ENCODE measurements at regions not wholly inside any gene's neighbourhood (a gene's known extent, or its start where the extent isn't known, plus 50 kb on each side); places are given as distances from the start of the nearest gene placed in this dataset.
A peak's percentile ranks its signal among the peaks of the same experiment; 100 is the strongest.
"Not testable (repeated sequence)": the region's sequence is repeated elsewhere in the genome, so short reads cannot be mapped to it uniquely, and the experiment has no call there.

DNA sequence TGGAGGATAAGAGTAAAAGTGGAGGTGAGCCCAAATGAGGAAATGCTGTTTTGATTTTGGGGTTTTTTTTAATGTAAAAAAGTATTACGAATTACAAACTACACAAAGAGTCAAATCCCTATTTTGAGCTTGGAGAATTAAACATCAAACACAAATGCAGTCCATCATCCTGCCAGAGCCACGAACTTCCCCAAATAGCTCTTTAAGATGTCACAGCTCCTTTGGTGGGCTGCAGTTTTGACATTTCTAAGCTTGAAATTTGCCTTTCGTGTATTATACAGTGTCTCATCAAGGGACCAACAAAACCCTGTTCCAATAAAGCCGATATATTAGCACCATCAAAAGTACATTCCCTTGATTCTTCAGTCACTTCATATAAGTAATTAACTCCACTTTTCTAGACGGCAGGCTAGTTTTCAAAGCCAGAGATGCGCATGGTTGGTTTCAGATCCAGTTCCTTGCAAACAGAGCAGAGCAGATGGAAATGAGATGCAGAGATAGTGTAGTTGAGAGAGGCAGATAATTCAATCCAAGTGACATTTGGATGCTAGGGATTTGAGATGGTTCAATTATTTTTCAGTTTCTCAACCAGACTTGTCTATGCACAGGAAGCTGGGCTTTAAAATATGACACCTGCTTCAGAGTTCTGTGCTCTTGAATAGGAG, 580.9 kb downstream of the EDEM1 start:
- no peak for DNase-seq

DNA sequence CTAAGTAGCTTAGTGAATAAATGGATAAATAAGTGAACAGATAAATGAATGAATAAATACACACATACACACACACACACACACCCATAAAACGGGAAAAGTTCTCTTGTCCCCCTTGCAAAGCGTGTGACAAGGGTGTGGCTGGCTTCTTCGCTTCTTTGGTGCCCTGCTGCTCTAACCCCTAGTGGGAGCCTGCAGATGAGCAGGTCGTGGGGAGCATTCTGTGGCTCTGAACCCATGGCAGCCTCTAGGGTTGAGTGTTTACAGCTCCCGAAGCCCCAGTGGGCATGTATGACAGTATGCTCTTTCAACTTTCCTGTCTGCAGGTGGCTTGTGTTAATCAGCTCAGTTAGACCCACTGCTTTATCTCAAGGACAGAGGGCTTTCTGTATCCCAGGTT, 582.3 kb downstream of the EDEM1 start:
- no peak for DNase-seq

DNA sequence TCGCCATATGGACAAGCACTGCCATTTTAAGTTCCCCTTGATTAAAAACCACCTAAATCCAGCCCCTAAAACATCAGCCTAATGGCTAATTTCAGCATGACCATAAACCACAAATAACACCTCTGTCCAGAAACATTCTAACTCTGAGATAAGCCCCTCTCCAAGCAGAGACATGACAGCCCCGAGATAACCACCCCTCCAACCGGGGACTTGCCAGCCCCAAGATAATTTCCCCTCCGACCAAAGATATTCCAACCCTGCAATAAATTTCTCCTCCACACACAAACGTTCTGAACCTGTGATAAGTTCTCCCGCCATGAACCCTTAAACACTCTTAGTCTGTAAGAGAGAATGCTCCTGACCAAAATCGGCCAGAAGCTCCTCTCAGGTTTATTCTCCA, 586.8 kb downstream of the EDEM1 start:
- no peak for DNase-seq

DNA sequence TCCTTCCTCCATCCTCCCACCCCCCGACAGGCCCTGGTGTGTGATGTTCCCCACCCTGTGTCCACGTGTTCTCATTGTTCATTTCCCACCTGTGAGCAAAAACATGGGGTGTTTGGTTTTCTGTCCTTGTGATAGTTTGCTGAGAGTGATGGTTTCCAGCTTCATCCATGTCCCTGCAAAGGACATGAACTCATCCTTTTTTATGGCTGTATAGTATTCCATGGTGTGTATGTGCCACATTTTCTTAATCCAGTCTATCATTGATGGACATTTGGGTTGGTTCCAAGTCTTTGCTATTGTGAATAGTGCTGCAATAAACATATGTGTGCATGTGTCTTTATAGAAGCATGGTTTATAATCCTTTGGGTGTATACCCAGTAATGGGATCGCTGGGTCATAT, 587.6 kb downstream of the EDEM1 start:
- DNase-seq, result not testable (repeated sequence)

DNA sequence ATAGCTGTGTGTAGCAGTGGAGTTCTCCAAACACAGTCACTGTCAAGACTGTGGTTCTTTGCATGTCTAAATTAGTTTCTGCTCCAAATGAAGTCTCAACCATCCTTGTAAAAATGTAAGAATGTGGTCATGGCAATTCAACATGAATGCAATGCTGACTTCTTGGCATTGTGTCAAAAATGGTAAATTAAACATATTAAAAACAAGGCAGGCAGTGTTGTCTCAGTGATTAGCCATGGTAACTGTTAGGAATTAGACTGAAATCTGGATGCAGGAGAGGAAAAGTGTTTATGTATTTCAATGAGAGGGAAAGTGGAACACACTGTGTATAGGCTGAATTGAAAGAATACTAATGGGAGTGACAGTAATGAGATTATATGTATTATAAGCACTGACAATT, 597.2 kb downstream of the EDEM1 start:
- DNase-seq, result no peak

DNA sequence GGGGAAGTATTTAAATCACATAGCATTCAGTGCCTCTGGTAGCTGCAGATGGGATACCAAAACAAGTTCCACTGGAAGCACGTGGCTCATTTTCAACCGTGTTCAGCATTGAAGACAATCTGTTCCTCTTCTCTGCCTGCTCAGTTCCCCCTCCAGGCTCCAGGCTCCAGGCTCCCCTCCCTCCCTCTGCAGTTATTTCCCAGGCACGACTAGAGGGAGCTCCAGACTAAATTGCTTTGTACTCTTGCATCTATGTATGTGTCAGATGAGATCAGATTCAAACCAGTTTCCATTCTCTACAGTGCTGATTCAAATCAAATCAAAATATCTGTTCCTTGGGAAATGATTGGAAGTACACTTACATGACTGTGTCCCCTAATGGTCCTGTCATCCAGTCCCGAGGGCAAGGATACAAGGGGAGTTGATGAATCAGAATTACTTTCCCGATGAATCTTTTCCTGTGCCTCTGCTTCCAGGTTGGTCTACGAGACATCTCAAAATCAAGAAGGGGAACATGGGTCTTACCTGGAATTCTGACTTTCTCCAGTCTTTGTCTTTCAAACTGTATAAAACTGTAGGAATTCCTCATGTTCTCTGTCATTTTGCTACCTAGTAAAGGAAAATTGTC, 600.5 kb downstream of the EDEM1 start:
- DNase-seq, result peak; percentile 56

DNA sequence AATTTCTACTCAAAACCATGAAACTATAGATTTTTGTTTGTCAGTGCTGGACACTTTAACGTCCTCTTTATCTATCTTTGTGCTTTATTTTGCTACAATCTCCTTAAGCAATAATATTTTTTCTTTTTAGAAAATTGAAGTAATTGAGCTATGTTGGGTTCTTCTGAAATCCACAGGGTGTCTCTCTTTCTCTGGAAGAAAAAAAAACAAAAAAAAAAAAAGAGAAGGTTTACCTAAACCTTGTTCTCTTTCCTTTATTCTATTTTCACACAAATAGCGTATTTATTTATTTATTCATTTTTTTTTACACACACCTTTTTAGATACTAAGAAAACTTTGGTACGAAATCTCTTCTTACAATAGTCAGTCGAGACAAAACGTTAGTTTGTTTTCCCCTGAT, 601.0 kb downstream of the EDEM1 start:
- DNase-seq, result no peak

DNA sequence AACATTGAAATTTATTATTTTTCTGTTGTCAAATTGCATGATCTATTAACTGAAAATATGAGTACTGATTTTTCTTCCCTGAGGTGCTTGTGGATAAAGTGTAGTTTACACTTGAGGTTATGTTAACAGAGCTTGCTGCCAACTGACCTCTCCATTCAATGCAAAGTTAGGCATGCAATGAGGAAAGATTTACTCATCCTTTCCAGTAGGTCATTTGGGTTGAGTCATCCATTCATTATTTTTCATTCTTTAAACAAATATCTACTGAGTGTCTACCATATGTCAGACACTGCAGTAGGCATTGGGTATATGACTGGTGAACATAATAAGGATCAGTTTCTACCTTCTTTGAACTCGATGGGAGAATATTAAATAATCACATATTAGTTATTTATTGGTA, 604.1 kb downstream of the EDEM1 start:
- no peak for DNase-seq

DNA sequence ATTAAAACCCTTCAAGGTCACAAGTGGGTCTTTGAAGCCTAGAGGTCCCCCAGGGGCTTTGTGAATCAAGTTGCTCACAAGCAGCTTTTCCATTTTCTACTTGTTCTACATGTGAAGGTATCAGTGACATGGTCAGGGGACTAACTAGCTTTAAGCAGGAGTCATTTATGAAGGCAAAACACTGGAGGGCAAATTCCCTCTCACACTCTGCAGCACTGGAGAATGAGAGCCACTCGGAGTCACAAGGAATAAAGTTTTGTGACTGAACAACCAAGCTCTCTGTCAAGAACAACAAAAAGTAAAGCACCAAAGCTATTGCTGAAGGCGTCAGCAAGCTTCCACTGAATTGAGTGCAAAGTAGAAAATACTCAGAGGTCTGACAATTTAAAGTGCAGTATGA, 609.0 kb downstream of the EDEM1 start:
- no peak for DNase-seq

DNA sequence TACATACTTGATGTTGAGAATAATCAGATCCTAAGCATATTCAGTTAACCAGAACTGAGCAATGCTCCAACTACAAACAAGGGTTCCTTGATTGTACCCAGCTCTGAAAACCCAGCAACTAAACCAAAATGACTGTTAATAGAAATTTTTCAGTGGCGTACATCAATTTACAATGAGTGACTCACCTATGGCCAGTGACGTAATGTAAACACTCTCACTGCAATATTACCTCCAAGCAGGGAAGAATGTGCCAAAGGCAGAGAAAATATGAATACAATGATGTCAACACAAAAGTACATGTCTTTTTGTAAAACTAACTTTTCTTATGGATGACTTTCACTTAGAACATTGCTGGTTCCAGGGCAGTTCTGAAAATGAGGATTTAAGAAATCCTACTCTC, 611.3 kb downstream of the EDEM1 start:
- no peak for DNase-seq

DNA sequence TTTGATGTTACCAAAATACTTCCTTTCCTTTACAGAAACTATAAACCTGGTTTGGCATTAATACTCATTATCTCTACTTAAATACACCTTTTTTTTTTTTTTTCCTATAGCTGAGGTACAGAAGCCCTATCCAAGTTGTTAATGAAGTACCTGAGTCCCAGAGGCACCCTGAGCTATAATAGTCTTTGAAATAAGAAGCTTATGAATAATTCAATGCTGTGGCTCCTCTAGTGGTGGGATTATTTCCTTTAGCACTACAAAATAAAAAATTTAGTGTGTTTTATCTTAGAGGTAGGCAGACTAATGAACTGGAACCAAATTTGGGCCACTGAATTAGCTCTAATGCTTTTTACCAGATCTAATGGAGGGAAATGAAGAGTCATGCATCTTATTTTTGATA, 611.9 kb downstream of the EDEM1 start:
- DNase-seq, result no peak

DNA sequence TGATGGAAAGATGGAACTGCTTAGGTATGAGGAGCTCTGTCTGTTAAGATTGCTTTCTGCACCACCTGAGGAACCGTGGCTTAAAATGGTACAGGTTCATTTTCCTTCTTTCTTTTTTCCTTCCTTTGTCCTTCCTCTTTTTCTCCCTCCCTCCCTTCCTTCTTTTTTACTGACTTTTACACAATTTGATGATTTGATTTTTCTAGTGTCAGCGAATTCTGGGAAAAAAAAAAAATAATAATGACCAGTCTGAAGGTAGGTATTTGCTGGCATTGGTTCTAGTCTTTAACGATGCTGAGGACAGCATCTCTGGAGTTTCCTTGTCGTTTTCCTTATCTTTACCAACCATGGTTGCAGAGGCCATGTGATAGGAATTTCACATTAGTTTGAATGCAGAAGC, 613.5 kb downstream of the EDEM1 start:
- DNase-seq, result no peak

DNA sequence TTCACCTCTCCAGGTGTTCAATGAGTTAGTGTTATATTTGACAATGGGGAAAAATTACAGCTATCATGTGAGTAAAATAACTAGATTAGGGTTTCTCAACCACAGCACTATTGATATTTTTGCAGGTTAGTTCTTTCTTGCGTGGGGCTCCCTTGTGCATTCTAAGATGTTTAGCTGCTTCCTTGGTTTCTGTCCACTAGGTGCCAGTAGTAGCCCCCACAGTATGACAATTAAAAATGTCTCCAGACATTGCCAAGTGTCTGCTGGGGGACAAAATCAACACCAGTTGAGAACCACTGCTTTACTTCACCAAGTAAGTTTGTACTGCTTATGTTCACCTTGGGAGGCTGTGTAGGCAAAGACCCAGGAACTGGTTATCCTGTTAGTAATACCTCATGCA, 618.7 kb downstream of the EDEM1 start:
- no peak for DNase-seq

DNA sequence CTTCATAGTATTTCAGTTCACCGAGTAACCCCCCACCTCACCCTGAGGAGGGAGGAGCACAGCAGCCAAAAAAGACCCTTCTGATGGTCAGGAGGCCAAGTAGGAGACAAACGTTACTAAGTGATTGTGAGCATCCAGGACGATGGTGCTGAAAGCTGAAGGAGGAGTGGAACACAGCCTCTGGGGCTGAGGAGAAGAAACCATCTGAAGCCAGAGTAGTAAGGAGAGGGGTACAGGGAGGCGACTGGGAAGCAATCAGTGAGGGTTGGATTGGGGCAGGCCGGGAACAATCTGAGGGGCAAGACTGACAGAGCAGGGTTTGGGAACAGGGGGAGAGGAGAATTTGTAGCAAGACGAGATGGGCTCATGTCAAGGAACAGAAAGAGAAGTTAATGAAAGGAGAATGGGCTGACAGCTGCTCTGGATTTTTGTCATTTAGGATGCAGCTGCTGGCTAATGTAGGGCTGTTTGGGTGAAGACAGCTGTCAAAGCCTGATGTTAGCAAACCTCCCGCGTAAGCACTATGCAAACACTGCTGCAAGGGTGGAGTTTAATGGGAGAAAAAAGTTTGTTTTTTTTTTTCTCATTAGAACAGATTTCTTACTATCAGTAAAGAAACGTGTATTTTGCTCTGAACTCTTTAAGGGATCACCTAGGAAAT, 622.2 kb downstream of the EDEM1 start:
- DNase-seq, result peak; percentile 20

DNA sequence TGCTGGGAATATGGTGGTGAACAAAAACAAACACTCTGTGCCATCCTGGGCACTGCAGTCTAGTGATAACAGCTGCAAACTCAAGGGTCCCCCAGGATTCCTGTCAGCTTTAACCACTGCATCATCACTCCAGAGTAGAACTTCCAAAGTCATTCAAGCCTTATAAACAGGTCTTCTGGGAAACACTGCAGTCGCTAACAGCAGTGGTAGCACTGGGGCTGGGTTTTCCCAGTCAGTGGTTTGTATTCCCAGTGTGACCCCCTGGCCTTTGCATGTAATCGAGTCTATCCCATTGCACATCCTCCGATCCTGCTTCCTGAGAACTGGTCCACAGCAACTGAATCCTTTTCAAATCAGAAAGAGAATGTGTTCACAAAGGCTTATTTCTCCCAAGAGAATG, 623.5 kb downstream of the EDEM1 start:
- no peak for DNase-seq

DNA sequence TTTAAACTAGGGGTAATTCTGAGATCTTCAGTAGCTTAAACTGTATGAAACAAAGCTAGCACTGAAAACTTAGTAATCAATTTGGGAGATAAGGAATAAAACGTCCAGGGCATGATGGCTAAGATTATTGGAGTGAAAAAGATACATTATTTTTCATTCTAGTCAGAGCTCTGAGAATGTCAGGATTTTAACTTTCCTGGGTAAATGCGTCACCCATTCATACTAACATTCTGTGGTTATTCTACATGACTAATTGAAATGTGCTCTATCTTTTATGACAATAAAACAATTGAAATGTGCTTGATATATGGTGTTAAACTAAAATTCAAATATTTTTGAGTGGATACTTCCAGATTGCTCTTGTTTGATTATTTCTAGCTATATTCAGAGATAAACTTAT, 626.0 kb downstream of the EDEM1 start:
- DNase-seq, result no peak

DNA sequence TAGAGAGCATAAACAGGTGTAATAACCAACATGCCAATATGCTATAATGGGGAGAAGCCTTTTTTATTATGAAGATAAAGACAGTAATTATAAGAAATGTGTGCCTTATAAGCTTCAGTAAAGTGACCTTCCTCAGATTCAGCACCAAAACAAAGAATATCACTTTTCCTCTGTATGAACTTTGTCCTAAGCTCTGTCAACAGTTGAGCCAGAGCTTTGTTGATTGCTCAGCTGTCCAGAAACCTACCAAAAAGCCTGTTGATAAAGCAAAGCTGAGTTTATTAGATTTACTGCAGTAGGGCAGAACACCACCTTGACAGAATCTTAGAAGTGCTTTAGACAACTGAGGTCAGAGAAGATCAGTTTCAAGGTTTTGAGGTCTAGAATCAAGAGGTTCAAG, 635.3 kb downstream of the EDEM1 start:
- no peak for DNase-seq

DNA sequence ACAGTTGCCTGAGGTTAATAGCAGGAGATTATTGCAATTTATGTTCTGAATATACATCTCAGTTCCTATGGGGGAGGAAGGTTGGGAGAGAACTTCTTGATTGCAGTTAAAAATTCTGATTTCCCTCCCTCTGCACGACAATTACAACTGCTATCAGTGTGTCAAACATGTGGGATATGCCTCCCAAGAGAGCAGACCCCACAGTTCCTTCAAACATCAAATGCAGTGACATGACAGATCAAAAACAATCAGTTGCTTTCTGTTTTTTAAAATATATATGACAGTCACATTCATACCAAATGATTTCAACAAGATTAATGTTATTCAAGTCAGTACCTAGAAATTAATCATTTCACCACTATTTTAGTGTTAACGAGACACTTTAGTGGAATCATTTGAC, 639.0 kb downstream of the EDEM1 start:
- no peak for DNase-seq

DNA sequence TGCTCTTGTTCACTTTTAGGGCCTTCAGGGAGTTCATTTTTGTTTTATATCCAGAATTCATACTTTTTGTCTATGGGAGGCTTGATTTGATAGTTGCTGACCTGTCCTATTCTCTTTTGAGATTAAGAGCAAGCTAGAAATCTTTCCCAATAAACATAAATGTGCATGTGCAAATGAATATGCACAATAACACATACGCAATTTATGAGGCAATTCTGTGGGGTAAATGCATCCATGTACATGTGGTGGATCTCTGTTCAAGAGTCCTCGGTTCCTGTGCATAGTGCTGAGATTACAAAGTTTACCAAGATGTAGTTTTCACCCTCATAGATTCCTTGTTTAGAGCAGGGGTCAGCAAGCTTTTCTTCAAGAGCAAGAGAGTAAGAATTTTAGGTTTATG, 640.7 kb downstream of the EDEM1 start:
- no peak for DNase-seq

DNA sequence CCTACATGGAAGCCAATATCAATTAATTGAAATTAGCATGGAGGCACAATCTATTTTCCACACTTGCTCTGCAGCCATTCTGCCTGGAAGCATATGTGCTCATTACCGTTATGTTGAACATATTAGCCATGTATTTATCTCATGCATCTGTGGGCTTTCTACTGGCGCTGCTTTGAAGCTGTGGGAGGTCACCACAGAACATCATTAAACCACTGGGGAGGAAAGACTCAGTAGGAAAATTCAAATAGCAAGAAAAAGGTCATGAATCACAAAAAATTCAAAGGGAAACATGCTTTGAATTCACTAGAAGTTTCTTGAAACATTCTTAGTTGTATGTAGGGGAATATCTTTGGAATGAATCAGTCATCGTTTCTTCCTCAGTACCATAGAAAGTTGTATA, 652.5 kb downstream of the EDEM1 start:
- no peak for DNase-seq

DNA sequence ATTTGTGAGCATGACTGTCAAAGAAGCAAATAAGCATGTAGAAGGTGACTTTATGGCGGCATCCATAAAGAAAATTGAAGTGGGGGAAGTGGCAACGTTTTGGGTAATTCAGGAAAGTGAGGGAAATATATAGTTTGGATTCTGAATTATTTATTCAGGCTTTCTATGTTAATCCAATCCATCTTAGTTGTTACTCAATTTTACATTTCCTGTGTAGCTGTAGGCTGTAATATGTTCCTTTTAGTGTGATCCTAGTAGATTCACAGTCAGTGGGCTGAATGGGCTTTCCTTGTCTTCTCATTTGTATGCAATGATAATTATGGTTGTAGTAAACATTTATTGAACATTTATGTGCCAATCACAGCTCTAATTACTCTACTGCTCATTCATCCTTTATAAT, 654.1 kb downstream of the EDEM1 start:
- DNase-seq, result no peak

DNA sequence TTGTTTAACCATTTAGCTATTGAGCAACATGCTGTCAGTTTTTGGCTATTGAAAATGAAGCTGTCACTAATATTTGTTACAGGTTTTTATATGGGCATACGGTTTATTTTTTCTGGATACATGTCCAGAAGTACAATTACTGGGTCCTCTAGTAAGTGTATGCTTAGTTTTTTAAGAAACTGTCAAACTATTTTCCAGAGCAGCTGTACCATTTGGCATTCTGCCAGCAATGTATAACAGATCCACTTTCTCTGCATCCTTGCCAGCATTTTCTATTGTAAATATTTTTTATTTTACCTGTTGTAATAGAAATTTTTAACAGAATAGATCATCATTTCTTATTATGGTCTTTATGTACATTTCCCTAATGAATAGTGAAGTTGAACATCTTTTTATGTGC, 658.8 kb downstream of the EDEM1 start:
- no peak for DNase-seq

DNA sequence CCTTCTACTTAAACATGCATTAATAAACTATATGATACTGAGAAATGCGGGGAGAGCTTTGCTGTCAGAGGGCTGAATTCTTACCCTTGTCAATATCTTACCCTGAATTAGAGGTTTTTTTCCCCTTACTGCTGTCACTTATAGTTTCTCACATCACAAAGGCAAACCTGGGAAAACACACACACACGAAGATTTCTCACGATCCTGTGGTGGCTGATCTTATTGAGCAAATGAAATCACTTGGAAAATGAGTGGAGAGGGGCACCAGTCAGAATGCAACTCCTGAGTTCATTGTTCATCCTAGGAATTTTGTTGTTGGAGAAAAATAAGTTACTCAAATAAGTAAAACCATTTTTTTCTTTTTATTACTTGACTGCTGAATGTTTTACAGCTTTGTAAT, 673.6 kb downstream of the EDEM1 start:
- no peak for DNase-seq

DNA sequence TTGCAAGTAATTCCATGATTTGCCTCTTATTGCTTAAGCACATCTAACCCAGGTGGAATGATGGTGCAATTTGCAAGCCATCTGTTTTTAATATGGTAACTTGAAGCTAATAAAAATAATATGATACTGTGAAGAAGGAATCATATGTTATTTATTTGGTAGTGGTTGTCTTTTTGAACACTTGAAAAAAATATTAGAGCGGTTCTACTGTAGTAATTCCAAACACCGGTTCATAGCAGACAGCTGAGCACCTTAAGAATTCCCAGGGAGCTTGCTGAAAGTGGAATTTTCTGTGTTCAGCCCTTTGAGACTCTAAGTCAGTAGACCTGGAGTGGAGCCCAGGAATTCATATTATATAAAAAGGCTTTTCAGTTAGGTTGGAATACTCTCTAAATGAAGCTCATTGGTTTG, 687.4 kb downstream of the EDEM1 start:
- DNase-seq, result no peak

DNA sequence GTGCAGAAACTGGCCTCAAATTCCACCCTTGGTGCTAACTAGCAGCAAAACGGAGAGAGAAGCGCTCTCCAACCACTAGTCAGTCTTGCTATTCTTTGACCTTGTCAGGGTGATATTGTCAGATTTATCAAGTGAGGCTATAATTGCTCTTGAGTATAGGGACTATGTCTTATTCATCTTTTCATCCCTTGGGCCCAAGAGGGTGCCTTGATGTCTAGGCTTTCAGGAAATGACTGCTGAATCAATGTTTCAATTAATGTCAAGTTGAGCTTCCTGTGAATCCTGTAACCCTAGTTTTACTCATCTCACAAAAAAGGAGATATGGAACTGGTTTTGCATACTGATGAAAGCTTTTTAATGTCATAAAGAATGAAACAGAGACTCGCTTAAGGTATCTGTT, 701.3 kb downstream of the EDEM1 start:
- no peak for DNase-seq
